ENCODE measurements at regions not wholly inside any gene's neighbourhood (a gene's known extent, or its start where the extent isn't known, plus 50 kb on each side); places are given as distances from the start of the nearest gene placed in this dataset.

GRCh38 chr22:27452922-27453321, 348.6 kb downstream of the MN1 start:
- Histone ChIP-seq H3K79me1 (ENCODE audit: low read depth, low read length) (no peaks in the 10 kb centered on the region), H3K14ac (ENCODE audit: insufficient read length) (no peak overlapping the region), H3K36me3 (ENCODE audit: control insufficient read depth in 2 of 4, insufficient read depth in 4 of 4, low read length in 3 of 4) (no peaks in the 10 kb centered on the region), H2BK12ac (ENCODE audit: low read depth, low read length) (no peak overlapping the region), H2BK120ac (replicated peaks; ENCODE audit: low read depth, low read length) (no peak overlapping the region), H3K23me2 (ENCODE audit: low read depth, low read length) (peaks cover 7% of the 10 kb centered on the region; the same call in 1 of the 2 replicates), H4K91ac (replicated peaks; ENCODE audit: insufficient read length, low read length) (no peak overlapping the region), H4K20me1 (replicated peaks in 1 of 2; ENCODE audit: control insufficient read depth in 1 of 2, insufficient read depth in 2 of 2, low read length in 2 of 2) (no peaks in the 10 kb centered on the region), H2BK20ac (ENCODE audit: low read length) (no peak overlapping the region), H4K5ac (ENCODE audit: insufficient read length, low read depth, low read length) (no peak overlapping the region), H3K9me3 (ENCODE audit: insufficient read depth in 2 of 2, low read depth in 1 of 2, low read length in 1 of 2) (0 out of 4 replicates have a peak, but pooled peaks cover 0 to 2% of the 10 kb centered on the region in 2 experiments), H3K23ac (ENCODE audit: insufficient read length) (no peak overlapping the region), H4K8ac (ENCODE audit: extremely low read depth, insufficient read depth, low read length) (no peak overlapping the region), H3K79me2 (ENCODE audit: control insufficient read depth in 1 of 2, insufficient read depth in 2 of 2, low read length in 2 of 2) (no peaks in the 10 kb centered on the region), H3K4me1 (replicated peaks in 1 of 4; ENCODE audit: control insufficient read depth in 3 of 4, insufficient read depth in 4 of 4, low read length in 3 of 4) (peaks cover 5 to 13% (median 9%) of the 10 kb centered on the region in 4 experiments), H3K4me3 (ENCODE audit: extremely low read depth in 1 of 4, insufficient read depth in 2 of 4, low read depth in 3 of 4, low read length in 4 of 4) (no peak overlapping the region), H3K4ac (replicated peaks; ENCODE audit: insufficient read length, low read depth, low read length) (no peak overlapping the region), H3K4me2 (ENCODE audit: insufficient read depth in 1 of 2, low read depth in 2 of 2, low read length in 2 of 2) (no peak overlapping the region), H2BK5ac (ENCODE audit: low read depth, low read length) (no peak overlapping the region), H2AFZ (ENCODE audit: low read length) (no peak overlapping the region), H3K27ac (ENCODE audit: low read depth, low read length) (no peak overlapping the region), H2AK5ac (ENCODE audit: low read depth, low read length) (no peak overlapping the region), H2BK15ac (ENCODE audit: low read length) (no peak overlapping the region), H3K56ac (replicated peaks; ENCODE audit: insufficient read length, low read depth, low read length) (no peak overlapping the region), H3K27me3 (replicated peaks in 1 of 4; ENCODE audit: control insufficient read depth in 3 of 4, extremely low read depth in 1 of 4, insufficient read depth in 3 of 4, low read length in 3 of 4) (no peaks in the 10 kb centered on the region), H3K18ac (ENCODE audit: extremely low read depth, low read length) (no peak overlapping the region), H3K9ac (replicated peaks in 1 of 4; ENCODE audit: extremely low read depth in 1 of 4, low read depth in 3 of 4, low read length in 3 of 4) (no peak overlapping the region)
- CTCF ChIA-PET (ENCODE audit: partially characterized antibody), result no interaction called here
- FAIRE-seq, result no peak
- no peak for DNase-seq (ENCODE audit: low read depth in 1 of 2, low spot score in 2 of 2)
- WGBS, 2 experiments (ENCODE audit: extremely low coverage in 1 of 2, insufficient coverage in 1 of 2, insufficient read length in 1 of 2, insufficient replicate concordance in 2 of 2, low coverage in 1 of 2, low lambda C conversion rate in 2 of 2, missing lambda C conversion rate in 1 of 2), result 98% methylated on average over 4 of the region's 4 CpGs; no CpG with 5 or more reads in 1 of the 2 experiments
- POLR2A ChIA-PET (ENCODE audit: partially characterized antibody), result no interaction called here
- TF ChIP-seq HDAC2 (IDR thresholded peaks at IDR 0.05; ENCODE audit: borderline replicate concordance in 1 of 2, low read depth in 2 of 2, low read length in 2 of 2) (no peak), RFX5 (IDR thresholded peaks at IDR 0.05; ENCODE audit: borderline replicate concordance, low read depth, low read length) (no peak), CTBP2 (IDR thresholded peaks at IDR 0.05; ENCODE audit: borderline replicate concordance, insufficient read depth, insufficient read length, low read length) (no peak), CEBPB (IDR thresholded peaks at IDR 0.05; ENCODE audit: low read depth, low read length) (no peak), JUN (IDR thresholded peaks at IDR 0.05; ENCODE audit: low read depth, low read length) (no peak), SAP30 (IDR thresholded peaks at IDR 0.05; ENCODE audit: insufficient read depth, insufficient replicate concordance, low read length) (no peak), SP4 (IDR thresholded peaks at IDR 0.05; ENCODE audit: low read length) (no peak), NANOG (IDR thresholded peaks at IDR 0.05; ENCODE audit: insufficient read depth, low read depth, low read length, poor library complexity, severe bottlenecking) (no peak), RBBP5 (IDR thresholded peaks at IDR 0.05; ENCODE audit: borderline replicate concordance, low read depth, low read length) (no peak), EZH2 (IDR thresholded peaks at IDR 0.05; ENCODE audit: low read depth, low read length, severe bottlenecking) (no peak), CHD1 (IDR thresholded peaks at IDR 0.05; ENCODE audit: low read depth, low read length) (no peak), PHF8 (conservative IDR thresholded peaks at IDR 0.05; ENCODE audit: low read depth, low read length) (no peak), TCF12 (IDR thresholded peaks at IDR 0.05; ENCODE audit: low read depth, low read length) (no peak), POU5F1 (IDR thresholded peaks at IDR 0.05; ENCODE audit: low read depth, low read length) (no peak), ASH2L (IDR thresholded peaks at IDR 0.05; ENCODE audit: low read length) (no peak)

Data from H1 (cell line).